ENCODE measurements at regions not wholly inside any gene's neighbourhood (a gene's known extent, or its start where the extent isn't known, plus 50 kb on each side); places are given as distances from the start of the nearest gene placed in this dataset.

GRCh38 chr18:9008200-9008708, 94.2 kb upstream of the NDUFV2 start:
- TF ChIP-seq EZH2 (IDR thresholded peaks at IDR 0.05; ENCODE audit: borderline replicate concordance, insufficient read depth, low read depth, low read length, poor library complexity, severe bottlenecking) (no peak), CTCF (IDR thresholded peaks at IDR 0.05) (no peak)
